ENCODE measurements at regions not wholly inside any gene's neighbourhood (a gene's known extent, or its start where the extent isn't known, plus 50 kb on each side); places are given as distances from the start of the nearest gene placed in this dataset.
"Not testable (repeated sequence)": the region's sequence is repeated elsewhere in the genome, so short reads cannot be mapped to it uniquely, and the experiment has no call there.

DNA sequence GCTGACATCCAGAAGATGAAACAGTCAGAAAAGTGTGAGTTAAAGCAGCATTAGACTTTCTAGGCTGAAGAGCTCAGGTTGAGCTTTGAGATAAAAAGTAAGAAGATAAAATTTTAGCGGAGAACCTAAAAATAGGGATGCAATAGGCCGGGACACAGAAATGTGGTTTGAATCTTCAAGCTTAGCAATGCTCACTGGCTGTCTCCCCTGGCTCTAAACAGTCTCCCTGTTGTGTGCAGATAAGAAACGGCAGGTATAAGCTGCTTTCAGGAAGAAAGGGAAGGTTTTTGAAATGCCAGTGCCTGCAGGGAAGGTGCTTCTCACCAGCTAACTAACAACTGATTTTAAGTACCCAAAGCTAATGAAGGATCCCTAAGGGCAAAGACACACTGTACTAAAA, 718.7 kb upstream of the SGO1 start:
- no peak for DNase-seq

DNA sequence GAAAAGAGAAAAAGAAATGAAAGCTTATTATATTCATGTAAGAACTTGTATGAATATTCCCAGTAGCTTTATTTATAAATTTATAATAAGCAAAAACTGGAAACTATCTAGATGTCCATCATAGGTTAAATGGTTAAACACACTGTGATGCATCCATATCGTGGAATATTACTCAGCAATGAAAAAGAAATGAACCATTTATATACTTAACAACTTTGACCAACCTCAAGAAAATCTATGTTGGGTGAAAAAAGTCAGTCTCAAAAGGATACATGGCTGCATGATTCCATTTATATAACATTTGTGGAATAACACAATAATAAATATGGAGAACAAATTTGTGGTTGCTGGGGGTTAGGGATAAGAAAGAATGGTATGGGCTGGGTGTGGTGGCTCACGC, 713.0 kb upstream of the SGO1 start:
- no peak for DNase-seq

DNA sequence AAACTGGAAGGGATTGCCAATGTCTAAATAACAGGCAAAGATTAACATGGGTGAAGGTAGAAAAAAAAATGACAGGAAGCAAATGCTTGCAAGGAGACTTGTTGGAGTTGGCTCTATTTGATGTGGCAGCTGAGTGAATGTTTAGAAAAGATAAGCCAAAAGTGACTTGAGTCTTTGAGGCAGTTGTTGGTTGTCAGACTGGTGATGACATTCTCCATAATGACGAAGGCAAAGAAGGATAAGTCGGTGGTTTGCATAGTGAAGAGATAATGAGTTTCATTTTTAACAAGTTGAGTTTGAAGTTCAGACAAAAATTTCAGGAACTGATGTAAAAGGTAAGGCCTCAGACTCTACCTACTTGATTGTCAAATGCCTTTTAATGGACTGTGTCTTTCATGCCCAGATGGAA, 704.1 kb upstream of the SGO1 start:
- no peak for DNase-seq

DNA sequence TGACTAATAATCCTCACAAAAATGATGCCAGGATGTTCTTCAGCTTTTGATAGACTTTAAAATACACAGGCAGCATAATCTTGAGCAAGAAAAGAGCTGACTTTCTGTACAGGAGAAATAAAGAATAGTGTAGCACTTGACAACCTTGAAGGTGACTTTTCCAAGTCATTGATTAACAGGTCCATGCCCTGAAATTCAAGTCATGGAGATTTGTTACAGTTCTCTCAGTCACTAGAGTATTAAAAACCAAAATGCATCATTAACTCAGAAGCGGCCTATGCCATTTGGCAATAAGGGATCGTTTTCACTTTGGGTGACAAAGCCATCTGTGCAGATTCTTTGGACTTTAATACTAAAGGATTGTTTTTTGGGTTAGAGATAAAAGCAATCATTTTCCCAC, 692.7 kb upstream of the SGO1 start:
- DNase-seq: no peak

DNA sequence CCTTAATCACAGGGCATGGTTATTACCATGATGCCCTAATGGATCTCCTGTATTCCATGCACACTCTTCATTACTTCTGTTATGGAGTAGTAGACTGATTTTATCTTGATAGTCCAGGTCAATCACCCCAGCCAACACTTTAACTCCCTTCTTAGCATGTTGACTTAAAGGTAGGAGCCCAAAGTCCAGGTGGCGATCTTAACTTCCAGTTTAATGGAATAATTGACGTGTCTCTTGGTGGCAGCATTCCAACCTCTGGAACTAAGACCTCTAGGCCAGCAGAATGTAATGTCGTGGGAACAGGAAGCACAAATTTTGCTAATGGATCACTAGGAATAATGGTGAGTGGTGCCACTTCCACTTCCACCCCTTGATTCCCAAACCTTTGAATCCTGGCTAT, 687.2 kb upstream of the SGO1 start:
- DNase-seq: no peak

DNA sequence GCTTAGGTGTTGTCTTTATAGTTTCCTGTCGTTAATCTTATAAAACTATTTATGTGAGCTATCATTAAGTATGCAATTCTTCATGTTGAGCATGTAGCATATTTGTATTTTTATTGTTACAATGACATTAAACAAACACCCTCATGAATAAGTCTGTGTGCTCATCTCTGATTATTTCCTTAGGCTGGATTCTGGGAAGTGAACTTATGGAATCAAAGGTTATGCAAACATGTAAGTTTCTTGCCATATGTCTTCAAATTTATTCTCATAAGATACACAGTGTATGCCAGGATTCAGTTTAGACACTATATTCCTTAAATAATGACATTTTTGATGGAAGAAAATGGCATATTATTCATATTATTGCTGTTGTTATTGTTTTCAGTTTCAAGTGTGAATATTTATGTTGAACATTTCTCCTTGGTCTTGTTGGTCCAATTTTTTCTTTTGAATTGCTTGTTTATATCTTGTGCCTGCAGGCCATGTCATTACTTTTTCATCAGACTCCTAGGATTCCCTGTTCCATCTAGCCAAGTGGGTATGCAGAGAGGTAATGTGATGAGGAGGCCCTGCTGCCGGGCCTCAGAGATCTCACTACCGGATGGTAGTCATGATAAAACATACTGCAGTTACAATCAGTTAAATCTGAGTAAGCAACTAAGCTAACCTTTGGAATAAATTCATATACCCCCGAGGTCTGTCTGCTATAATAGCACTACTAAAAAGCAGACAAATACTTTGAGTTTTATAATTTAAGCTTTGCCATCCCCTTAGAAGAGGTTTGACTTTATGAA, 684.3 kb upstream of the SGO1 start:
- DNase-seq: no peak

DNA sequence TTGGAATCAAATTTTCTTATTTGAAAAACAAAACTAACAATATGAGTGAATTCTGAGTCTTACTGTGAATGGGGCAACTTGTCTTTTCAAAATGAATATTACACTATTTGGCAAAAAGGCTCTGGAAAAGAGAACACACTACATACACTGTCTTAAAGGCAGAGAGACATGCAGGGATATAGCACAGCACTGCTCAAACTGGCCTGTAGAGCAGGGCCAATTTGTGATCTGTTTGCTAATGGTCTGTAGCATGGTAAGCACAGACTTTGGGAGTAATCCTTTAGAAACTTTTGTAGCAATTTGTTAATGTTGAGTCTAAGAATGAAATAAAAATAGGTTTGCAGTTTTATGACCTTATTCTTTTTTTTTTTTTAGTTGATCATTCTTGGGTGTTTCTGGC, 679.8 kb upstream of the SGO1 start:
- no peak for DNase-seq

DNA sequence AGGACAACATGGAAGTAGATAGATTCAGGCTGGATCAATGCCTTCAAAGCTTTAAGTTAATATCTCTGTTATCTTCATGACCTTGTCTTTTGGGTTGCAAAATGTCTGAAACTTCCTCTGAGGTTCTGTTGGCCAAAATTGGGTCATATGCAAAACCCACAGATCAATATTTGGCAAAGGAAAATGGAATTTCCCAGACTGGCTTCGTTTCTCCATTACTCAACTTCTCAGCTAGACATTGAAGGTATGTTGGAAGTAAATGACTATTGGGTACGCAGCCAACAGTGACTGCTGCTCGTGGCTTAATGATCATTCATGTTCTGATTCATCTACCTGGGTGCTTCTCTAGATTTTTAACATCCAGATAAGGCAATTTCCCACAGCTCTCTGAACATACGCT, 675.4 kb upstream of the SGO1 start:
- DNase-seq: no peak

DNA sequence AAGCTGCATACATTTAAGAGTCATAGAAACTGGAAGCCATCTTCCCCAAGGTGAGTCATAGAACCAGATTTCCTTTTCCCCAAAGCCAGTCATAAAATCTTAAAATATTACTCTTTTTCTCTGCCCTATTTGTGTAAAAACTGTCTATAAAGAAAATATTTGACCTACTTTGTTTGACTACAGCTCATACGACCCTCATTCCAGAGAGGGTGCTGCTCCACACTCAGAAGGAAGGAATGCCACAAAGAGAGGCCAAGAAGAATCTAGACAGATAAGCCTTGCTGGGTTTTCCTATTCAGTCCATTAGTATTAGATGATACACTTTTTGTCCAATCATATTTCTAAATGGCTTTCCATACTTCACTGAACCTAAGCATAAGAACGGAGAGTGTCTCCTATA, 671.6 kb upstream of the SGO1 start:
- no peak for DNase-seq

DNA sequence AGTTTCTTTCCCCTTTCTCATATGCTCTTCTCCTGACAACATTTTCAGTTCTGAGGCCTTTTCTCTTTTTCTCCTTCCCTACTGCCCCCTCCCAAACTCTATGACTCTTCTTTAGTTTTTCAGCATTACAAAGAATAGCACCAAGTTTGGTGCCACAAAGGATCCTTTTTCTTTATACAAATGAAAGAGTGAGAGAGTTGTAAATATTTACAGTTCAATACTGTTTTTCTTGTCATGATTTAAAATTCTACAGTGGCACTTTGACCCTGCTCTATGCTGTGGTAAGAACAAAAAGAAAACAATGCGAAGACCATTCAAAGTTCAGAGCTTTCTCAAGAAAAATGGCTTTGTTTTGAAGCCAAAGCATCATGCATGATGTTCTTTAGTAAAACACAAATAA, 667.9 kb upstream of the SGO1 start:
- no peak for DNase-seq

DNA sequence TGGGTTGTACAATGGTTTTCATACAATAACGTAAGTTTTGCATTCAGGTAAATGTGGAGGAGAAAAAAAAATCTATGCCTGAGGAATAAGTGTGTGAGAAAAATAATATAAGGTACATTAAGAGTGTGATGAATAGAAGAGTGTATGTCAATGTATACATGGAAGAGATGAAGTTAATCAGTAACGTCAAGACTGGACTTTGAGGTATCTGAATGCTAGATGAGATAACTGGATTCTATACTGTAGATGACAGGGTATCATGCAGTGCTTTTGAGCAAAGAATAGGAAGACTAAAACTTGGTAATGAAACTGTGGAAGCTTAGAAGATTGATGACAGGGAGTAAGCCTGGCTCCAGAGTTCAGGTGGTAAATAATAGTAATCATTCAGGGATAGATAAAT, 666.7 kb upstream of the SGO1 start:
- DNase-seq: no peak

DNA sequence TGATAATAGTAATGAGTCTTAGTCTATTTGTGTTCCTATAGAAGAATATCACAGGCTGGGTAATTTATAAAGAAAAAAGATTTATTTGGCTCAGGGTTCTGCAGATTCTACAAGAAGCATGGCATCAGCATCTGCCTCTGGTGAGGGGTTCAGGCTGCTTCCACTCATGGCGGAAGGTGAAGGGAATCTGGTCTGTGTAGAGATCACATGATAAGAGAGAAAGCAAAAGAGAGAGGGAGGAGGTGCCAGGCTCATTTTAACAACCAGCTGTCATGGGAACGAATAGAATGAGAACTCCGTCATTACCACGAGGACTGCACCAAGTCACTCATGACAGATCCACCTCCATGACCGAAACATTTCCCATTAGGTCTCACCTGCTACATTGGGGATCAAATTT, 664.0 kb upstream of the SGO1 start:
- no peak for DNase-seq

DNA sequence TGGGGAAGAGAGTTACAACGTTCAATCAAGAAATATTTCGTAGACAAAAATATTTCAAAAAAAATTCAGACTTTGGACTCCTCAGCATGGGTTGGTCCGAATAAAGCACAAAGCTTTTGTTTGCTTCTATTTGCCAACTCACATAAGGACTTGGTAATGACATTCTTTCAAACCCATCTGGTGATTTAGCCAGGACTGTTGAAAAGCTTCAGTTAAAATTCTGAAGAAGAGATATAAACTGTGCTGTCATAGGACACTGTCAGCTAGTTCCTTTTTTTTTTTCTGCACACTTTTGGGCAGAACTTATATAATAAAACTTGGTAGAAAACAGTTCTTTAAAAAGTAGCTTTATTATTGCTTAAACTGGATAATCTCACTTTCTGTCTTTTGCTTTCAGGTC, 660.8 kb upstream of the SGO1 start:
- DNase-seq: no peak

DNA sequence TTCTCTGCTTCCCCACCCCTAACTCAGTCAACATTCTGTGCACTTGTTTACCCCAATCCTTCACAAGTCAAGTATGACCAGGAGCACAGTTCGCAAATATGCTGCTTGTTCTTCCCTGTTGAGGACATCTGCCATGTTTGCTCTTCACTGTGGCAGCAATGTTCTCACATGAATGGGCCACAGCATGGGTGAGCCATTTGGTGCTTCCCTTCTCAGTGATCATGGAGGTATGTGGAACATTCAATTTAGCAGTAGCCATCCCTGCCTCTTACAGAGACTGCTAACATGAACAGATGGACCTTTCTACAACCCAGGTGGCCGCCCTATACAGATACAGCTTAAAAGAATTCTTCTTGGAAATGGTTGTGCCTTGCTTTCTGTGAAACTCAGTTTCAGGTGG, 660.1 kb upstream of the SGO1 start:
- no peak for DNase-seq

DNA sequence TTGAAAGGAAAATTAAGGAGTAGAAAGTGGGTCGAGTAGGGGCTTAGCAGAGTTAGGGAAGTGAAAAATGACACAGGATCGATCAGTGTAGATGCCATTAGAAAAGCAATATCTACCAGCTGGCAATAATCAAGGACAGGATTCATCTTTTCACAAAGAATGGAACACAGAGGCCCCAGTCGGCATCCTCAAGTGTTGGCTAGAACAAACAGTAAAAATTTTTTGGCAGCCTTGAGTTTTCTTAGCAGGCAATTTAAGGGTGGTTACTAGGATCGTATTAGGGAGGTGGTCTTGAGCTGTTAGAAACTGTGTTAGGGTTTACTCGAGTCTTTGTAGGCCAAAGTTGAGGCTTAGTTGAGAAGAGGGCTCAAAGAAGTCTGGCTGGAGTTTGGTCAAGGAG, 658.8 kb upstream of the SGO1 start:
- DNase-seq: no peak

DNA sequence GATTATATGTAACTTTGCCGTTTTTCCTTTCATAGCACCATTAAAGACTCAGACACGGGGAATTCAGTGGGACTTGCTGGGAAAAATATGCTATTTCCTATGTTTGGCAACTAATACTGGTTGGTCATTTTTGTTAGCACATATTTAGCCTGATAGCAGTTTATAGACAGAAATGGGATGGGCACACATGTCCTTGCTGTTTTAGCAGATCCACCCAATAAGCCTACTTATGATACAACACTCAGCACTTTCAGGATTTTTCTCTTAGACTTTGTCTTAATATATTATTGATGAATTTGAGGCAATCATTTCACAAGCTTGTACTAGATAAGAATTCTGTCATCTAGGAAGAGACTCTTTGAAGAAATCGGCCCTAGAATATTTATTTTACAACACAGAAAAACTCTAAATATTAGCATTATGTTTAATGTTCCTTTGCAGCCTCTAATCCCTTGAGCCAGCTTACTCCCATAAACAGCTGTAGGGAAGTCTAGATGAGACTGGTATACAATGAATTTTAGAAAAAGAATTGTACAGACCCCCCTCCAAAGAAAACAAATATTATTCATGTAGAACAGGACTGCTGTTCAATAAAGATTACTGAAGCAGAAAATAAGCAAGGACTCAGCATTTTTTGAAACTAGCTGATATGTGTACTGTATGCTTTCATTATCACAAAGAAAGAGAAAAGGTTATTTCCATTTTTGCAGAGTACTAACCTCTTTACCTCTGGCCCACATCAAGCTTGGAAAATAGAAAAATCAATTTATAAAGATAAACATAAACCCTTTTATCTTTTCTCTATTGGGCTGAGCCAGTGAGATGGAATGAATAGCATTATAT, 656.8 kb upstream of the SGO1 start:
- no peak for DNase-seq

DNA sequence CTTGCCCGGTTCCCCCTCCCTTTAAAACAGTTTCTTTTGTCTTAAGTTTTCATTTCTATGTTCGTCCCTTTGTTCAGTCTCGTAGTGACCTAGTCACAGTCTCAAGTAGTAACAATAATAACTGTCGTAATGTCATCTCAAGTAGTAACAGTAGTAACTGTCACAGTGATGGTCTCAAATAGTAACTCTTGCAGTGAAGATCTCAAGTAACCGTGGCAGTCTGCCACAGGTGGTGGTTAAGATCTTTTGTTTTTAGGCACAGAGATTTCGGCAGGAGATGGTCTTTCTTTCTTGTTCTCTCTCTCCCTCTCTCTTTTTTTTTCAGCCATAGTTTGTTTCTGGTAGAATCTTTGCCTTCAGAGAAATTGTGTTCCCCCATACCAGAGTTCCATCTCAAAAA, 656.0 kb upstream of the SGO1 start:
- DNase-seq: no peak

DNA sequence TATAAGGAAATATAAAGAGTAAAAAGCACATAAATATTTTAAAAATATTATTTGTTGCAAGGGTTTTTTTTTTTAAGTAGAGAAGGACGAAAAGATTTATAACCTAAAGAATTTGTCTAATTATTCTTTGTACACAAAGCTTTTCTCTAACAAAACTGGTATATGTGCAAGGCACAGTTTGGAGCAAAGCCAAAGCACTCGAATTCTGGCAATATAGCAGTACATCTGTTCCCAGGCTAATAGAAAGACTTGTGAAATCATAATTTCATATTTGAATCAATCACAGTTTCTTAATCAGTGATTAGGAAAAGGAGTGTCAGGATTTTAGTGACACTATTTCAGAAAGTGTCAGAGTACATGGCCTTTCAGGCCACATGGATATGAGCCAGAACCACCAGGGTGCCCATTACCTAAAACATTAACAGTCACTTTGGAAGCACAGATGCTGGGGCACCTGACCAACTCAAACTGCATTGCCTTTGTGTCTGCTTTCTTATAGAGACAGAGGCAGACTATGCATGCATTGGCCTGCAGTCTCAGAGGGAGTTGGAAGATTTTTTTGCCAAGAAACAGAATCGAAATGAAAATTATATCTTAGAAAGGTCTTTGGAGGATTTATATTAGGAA, 651.8 kb upstream of the SGO1 start:
- no peak for DNase-seq

DNA sequence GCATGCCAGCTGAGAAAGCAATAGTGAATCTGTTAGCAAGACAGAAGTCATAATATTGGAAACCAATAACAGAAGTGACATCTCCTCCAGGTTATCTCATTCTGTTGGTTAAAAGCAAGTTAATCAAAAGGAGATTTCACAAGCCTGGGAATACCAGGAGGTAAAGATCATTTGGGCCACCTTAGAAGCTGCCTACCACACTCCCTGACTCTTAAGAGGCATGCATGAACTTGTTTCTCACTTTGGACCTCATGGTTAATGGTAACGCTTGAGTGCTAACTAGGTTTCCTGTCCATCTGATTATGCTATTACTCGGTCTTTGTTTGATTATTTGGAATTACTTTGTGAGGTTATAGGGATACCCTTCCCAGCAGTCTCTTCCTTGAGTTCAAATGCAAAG, 650.8 kb upstream of the SGO1 start:
- no peak for DNase-seq

DNA sequence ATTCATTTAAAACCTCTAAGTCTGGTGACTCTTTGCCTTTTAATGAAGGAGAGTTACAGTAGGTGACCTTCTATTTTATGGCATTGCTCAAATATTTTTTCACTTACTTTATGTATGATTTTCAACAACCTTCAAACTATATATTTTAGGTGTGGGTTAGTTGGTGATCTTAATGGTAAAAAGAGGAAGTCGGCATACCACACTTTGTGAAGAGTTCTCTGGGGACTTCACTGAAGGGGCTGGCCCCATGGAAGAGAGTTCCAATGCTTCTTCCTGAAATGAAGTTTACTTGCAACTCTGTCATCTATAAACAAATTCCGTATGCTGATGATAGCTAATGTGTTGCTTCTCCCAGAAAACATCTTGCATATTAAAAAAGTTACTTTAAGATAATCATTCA, 647.0 kb upstream of the SGO1 start:
- DNase-seq: no peak

DNA sequence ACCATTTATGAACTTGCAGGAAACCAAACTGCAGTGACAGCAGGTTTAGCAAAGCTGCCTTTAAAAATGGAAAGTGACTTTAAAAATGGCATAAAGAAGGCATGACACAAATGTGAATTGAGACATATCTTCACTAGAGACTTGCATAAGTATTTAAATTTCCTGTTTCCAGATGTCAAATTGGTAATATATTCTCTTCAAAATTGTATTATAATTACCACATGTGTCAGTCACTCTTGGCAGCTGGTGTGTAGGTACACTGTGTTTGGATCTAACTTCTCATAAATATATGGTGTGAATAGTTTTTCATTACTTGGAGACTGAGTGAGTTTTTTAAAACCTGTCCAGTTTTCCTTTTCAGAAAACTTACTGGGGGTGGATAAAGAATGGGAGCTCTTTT, 636.2 kb upstream of the SGO1 start:
- DNase-seq: no peak

DNA sequence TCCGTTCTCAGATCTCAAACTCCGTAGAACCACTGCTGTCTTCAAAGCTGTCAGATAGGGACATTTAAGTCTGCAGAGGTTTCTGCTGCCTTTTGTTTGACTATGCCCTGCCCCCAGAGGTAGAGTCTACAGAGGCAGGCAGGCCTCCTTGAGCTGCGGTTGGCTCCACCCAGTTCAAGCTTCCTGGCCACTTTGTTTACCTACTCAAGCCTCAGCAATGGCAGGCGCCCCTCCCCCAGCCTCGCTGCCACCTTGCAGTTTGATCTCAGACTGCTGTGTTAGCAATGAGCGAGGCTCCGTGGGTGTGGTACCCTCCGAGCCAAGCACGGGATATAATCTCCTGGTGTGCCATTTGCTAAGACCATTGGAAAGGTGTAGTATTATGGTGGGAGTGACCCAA, 634.9 kb upstream of the SGO1 start:
- DNase-seq: not testable (repeated sequence)

DNA sequence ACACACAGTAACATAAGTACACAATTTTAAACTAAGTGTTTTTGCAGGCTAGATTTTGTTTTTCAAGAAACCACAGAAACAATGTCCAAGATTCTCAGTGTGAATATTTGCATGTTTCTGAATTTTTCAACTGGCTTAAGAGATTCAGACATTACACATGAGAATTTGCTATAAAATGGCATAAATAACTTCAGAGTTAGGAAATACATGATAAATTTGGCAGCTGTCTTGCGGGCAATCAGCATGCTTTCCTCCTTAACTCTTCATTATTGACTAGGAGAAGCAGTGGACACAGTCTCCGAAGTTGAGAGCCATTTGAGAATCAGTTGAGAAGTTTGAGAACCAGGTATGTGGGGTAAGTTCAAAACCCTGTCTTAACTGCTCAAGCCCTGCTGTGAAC, 625.6 kb upstream of the SGO1 start:
- no peak for DNase-seq

DNA sequence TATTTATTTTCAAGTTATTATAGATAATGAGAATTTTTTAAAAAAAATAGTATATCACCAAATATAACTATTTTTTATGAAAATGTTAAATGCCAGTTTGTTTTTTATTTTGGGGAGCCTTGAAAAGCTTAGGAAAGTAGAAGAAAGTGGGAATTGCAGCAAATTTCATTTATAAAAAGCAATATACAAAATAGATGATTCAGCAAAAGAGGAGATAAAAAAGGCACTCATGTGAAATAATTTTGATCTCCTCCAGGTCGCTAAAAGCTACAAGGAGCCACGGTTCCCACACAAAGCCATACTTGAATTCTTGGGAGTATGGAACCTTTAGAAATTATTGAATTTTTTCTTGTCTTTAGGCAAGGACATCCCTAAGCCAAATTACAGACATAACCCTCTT, 625.0 kb upstream of the SGO1 start:
- DNase-seq: no peak
